RKO (cell line): ENCODE measurements at regions not wholly inside any gene's neighbourhood (a gene's known extent, or its start where the extent isn't known, plus 50 kb on each side); places are given as distances from the start of the nearest gene placed in this dataset.

Experiments used
- DNase-seq: peaks from one replicate; pipeline ENCODE4 v3.0.0-alpha.2; 2016; ENCODE audit warnings: low spot score

DNA sequence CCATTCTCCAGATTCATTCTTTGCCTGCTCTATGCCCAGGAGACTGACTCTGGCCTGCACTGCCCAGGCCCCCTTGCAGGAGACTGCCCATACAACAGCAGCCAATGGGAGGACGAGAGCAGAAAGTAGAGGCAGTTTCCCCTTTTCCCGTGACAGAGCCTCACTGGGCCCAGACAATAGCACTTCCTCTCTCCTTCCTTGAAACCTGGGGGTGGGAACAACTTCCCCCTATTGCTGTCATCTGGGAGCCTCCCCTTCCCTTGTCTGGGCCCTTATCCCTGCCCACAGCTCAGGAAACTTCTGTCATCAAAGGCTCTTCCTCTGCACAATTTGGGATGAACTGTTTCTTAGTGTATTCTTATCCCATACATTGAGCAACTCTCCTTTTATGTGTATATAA is 60.8 kb upstream of the KCNJ15 start:
- DNase-seq, result no peak

DNA sequence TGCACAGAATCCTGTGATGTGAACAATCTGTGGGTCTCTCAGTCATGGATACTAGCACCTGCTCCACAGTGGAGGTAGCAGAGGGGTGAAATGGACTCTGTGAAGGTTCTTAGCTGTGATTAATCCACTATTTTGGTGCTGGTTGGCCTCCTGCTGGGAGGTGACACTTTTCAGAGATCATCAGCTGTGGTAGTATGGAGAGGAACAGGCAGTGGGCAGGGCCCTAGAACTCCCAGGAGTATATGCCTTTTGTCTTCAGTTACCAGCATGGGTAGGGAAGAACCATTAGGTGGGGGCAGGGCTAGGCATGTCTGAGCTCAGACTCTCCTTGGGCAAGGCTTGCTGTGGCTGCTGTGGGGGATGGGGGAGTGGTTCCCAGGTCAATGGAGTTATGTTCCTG is 54.0 kb upstream of the KCNJ15 start:
- DNase-seq, result no peak

DNA sequence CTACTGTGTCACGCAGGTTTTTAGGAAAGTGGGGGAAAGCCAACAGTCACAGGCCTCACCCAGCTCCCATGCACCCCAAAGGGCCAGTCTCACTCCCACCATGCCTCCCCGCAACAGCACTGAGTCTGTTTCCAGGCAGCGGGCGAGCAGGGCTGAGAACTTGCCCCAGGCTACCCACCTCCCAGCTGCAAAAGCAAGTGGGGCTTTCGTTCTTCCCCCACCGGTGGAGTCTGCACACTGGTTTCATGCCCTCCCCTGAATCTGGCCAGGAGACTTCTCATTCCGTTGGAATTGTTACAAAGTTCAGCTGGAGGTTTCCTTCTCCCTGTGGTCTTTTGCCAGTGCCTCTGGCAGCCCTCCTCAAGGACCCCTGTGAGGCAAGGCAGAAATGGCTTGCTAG is 53.6 kb upstream of the KCNJ15 start:
- no peak for DNase-seq

DNA sequence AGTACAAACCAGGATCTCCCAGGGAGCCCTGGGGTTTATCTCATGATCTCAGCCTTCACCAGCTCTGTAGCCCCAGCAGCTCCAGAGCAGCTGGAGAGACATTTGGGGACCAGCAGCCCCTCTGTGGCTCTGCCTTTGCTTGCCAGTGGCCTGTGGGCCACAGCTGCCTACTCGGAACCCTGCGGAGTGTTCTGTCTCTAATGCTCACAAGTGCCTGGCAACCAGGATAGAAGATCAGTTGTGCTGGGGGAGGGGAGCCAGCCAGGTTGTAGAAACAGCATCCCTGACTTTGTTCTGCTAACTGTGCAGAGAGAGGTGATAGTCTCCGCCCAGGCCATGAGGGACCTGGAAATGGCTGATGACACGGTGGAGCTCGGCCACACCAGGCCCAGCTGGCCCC is 50.9 kb upstream of the KCNJ15 start:
- DNase-seq, result no peak

DNA sequence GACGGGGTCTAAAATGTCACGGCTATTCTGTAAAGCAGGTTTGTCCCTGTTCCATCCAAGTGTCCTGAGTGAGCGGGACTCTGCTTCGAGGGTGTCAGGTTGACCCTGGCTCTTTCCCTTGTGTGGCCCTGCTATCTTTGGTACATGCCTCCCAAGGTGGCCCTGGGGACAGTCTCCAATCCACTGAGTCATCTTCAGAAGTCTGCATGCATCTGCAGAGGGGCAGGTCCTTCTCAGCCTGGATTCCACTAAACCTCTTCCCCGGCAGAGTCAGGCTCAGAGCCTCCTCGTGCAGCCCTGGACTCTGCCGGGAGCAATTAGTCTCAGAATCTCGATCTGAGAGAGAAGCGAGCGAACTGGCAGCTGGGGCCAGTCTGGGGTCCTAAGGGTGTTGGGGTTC is 50.1 kb upstream of the KCNJ15 start:
- no peak for DNase-seq
